ENCODE measurements at regions not wholly inside any gene's neighbourhood (a gene's known extent, or its start where the extent isn't known, plus 50 kb on each side); places are given as distances from the start of the nearest gene placed in this dataset.
"Not testable (repeated sequence)": the region's sequence is repeated elsewhere in the genome, so short reads cannot be mapped to it uniquely, and the experiment has no call there.

- H3K27me3 ChIP-seq; H3K4me3 ChIP-seq (ENCODE audit: low read depth in 1 of 2, low read length in 1 of 2); H3K27ac ChIP-seq; H3K9me3 ChIP-seq; H3K36me3 ChIP-seq: not testable (repeated sequence)
- H3K4me1 ChIP-seq (ENCODE audit: control insufficient read depth in 1 of 2, insufficient read depth in 1 of 2, low read depth in 1 of 2, low read length in 1 of 2): peaks cover 17 to 24% of the 10 kb centered on the region in 2 experiments
Measured at GRCh38 chr2:111470924-111471323, 350.2 kb downstream of the BCL2L11 start.

- not testable (repeated sequence) for H3K36me3 ChIP-seq; H3K27me3 ChIP-seq; H3K4me3 ChIP-seq (ENCODE audit: low read depth in 1 of 2, low read length in 1 of 2); H3K27ac ChIP-seq; H3K9me3 ChIP-seq
- H3K4me1 ChIP-seq (ENCODE audit: control insufficient read depth in 1 of 2, insufficient read depth in 1 of 2, low read depth in 1 of 2, low read length in 1 of 2): peaks cover 8 to 15% of the 10 kb centered on the region in 2 experiments
Measured at GRCh38 chr2:111471791-111472530, 351.2 kb downstream of the BCL2L11 start.

- not testable (repeated sequence) for H3K36me3 ChIP-seq; H3K9me3 ChIP-seq; H3K27me3 ChIP-seq; H3K27ac ChIP-seq; H3K4me3 ChIP-seq (ENCODE audit: low read depth in 1 of 2, low read length in 1 of 2)
- peaks cover 10 to 13% of the 10 kb centered on the region in 2 experiments for H3K4me1 ChIP-seq (ENCODE audit: control insufficient read depth in 1 of 2, insufficient read depth in 1 of 2, low read depth in 1 of 2, low read length in 1 of 2)
Measured at GRCh38 chr2:111472844-111473403, 352.2 kb downstream of the BCL2L11 start.

GRCh38 chr2:111473522-111473921, 352.8 kb downstream of the BCL2L11 start:
- not testable (repeated sequence) for H3K27ac ChIP-seq; H3K9me3 ChIP-seq; H3K4me3 ChIP-seq (ENCODE audit: low read depth in 1 of 2, low read length in 1 of 2); H3K27me3 ChIP-seq; H3K36me3 ChIP-seq
- peaks cover 15 to 19% of the 10 kb centered on the region in 2 experiments for H3K4me1 ChIP-seq (ENCODE audit: control insufficient read depth in 1 of 2, insufficient read depth in 1 of 2, low read depth in 1 of 2, low read length in 1 of 2)

- not testable (repeated sequence) for H3K36me3 ChIP-seq; H3K27me3 ChIP-seq; H3K4me3 ChIP-seq (ENCODE audit: low read depth in 1 of 2, low read length in 1 of 2); H3K9me3 ChIP-seq
- Histone ChIP-seq H3K4me1 (ENCODE audit: control insufficient read depth in 1 of 2, insufficient read depth in 1 of 2, low read depth in 1 of 2, low read length in 1 of 2) (peaks cover 23 to 26% of the 10 kb centered on the region in 2 experiments), H3K27ac (peak overlapping the region; percentile 35)
Measured at GRCh38 chr2:111474198-111474705, 353.5 kb downstream of the BCL2L11 start.

GRCh38 chr2:111478335-111478734, 357.6 kb downstream of the BCL2L11 start:
- H3K27ac ChIP-seq: peak overlapping the region; percentile 84
- H3K9me3 ChIP-seq, H3K27me3 ChIP-seq, H3K36me3 ChIP-seq: not testable (repeated sequence)
- peak overlapping the region in 1 of 2 experiments; percentile 18 for H3K4me3 ChIP-seq (ENCODE audit: low read depth in 1 of 2, low read length in 1 of 2)
- H3K4me1 ChIP-seq (ENCODE audit: control insufficient read depth in 1 of 2, insufficient read depth in 1 of 2, low read depth in 1 of 2, low read length in 1 of 2): peaks cover 37 to 41% of the 10 kb centered on the region in 2 experiments

GRCh38 chr2:111478871-111479318, 358.2 kb downstream of the BCL2L11 start:
- Histone ChIP-seq H3K4me3 (ENCODE audit: low read depth in 1 of 2, low read length in 1 of 2) (peak overlapping the region in 1 of 2 experiments; percentile 18), H3K4me1 (ENCODE audit: control insufficient read depth in 1 of 2, insufficient read depth in 1 of 2, low read depth in 1 of 2, low read length in 1 of 2) (peaks cover 37 to 40% of the 10 kb centered on the region in 2 experiments), H3K27ac (peak overlapping the region; percentile 84)
- H3K9me3 ChIP-seq, H3K36me3 ChIP-seq, H3K27me3 ChIP-seq: not testable (repeated sequence)

- Histone ChIP-seq H3K4me1 (ENCODE audit: control insufficient read depth in 1 of 2, insufficient read depth in 1 of 2, low read depth in 1 of 2, low read length in 1 of 2) (peaks cover 29 to 30% of the 10 kb centered on the region in 2 experiments), H3K27ac (peak overlapping the region; percentile 58)
- not testable (repeated sequence) for H3K36me3 ChIP-seq; H3K27me3 ChIP-seq; H3K4me3 ChIP-seq (ENCODE audit: low read depth in 1 of 2, low read length in 1 of 2); H3K9me3 ChIP-seq
Measured at GRCh38 chr2:111480016-111480625, 359.4 kb downstream of the BCL2L11 start.

- Histone ChIP-seq H3K4me1 (ENCODE audit: control insufficient read depth in 1 of 2, insufficient read depth in 1 of 2, low read depth in 1 of 2, low read length in 1 of 2) (peaks cover 32% of the 10 kb centered on the region in 2 experiments), H3K27ac (peak overlapping the region; percentile 58)
- H3K9me3 ChIP-seq; H3K27me3 ChIP-seq; H3K4me3 ChIP-seq (ENCODE audit: low read depth in 1 of 2, low read length in 1 of 2); H3K36me3 ChIP-seq: not testable (repeated sequence)
Measured at GRCh38 chr2:111480633-111481032, 359.9 kb downstream of the BCL2L11 start.

- H3K4me1 ChIP-seq (ENCODE audit: control insufficient read depth in 1 of 2, insufficient read depth in 1 of 2, low read depth in 1 of 2, low read length in 1 of 2): peaks cover 37% of the 10 kb centered on the region in 2 experiments
Measured at GRCh38 chr2:111481219-111481618, 360.5 kb downstream of the BCL2L11 start.

GRCh38 chr2:111482987-111483679, 362.4 kb downstream of the BCL2L11 start:
- H3K9me3 ChIP-seq; H3K36me3 ChIP-seq; H3K4me3 ChIP-seq (ENCODE audit: low read depth in 1 of 2, low read length in 1 of 2); H3K27me3 ChIP-seq; H3K27ac ChIP-seq: not testable (repeated sequence)
- peaks cover 38 to 40% of the 10 kb centered on the region in 2 experiments for H3K4me1 ChIP-seq (ENCODE audit: control insufficient read depth in 1 of 2, insufficient read depth in 1 of 2, low read depth in 1 of 2, low read length in 1 of 2)

More at GRCh38 chr2:111481219-111481618, 360.5 kb downstream of the BCL2L11 start:
- not testable (repeated sequence) for H3K27ac ChIP-seq; H3K4me3 ChIP-seq (ENCODE audit: low read depth in 1 of 2, low read length in 1 of 2); H3K9me3 ChIP-seq; H3K27me3 ChIP-seq; H3K36me3 ChIP-seq

- H3K27ac ChIP-seq; H3K27me3 ChIP-seq; H3K4me3 ChIP-seq (ENCODE audit: low read depth in 1 of 2, low read length in 1 of 2); H3K36me3 ChIP-seq; H3K9me3 ChIP-seq: not testable (repeated sequence)
- peaks cover 28 to 30% of the 10 kb centered on the region in 2 experiments for H3K4me1 ChIP-seq (ENCODE audit: control insufficient read depth in 1 of 2, insufficient read depth in 1 of 2, low read depth in 1 of 2, low read length in 1 of 2)
Measured at GRCh38 chr2:111484097-111484496, 363.4 kb downstream of the BCL2L11 start.

- H3K36me3 ChIP-seq; H3K4me3 ChIP-seq (ENCODE audit: low read depth in 1 of 2, low read length in 1 of 2); H3K9me3 ChIP-seq; H3K27me3 ChIP-seq: not testable (repeated sequence)
- Histone ChIP-seq H3K4me1 (ENCODE audit: control insufficient read depth in 1 of 2, insufficient read depth in 1 of 2, low read depth in 1 of 2, low read length in 1 of 2) (peaks cover 12 to 13% of the 10 kb centered on the region in 2 experiments), H3K27ac (peak overlapping the region; percentile 60)
Measured at GRCh38 chr2:111485895-111486294, 365.2 kb downstream of the BCL2L11 start.

All from neutrophil (primary cell).